HG02571 (cell line): ENCODE measurements at regions not wholly inside any gene's neighbourhood (a gene's known extent, or its start where the extent isn't known, plus 50 kb on each side); places are given as distances from the start of the nearest gene placed in this dataset.
"Not testable (repeated sequence)": the region's sequence is repeated elsewhere in the genome, so short reads cannot be mapped to it uniquely, and the experiment has no call there.

ENCODE experiments used
- ATAC-seq: cut with Tn5 transposase; IDR thresholded peaks from one replicate; pipeline ENCODE4 v1.9.1; 2021; ENCODE audit warnings: mild to moderate bottlenecking, moderate library complexity; ENCODE audit not compliant: unreplicated experiment

GRCh38 chr9:79046401-79046800 is 525.4 kb upstream of the TLE4 start:
- no peak for ATAC-seq

- ATAC-seq, result no peak
Measured at GRCh38 chr9:79049371-79049770, 522.4 kb upstream of the TLE4 start.

DNA sequence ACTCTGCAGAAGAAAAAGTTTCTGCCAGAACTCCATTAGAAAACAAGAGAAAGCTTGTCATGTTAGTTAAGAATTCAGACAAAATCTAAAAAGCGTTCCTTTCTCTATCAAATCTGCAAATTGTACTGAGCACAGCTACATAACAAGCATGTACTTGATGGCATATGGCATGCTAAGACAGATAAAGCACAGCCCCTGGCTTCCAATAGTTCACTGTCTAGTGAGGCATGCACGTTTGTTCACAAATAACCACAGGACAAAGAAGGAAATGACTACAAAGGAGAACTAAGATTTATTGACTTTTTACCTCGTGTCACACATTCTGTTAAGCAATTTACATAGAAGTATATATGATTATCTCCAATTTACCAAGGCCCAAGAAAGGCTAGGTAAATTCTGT is 518.2 kb upstream of the TLE4 start:
- no peak for ATAC-seq

DNA sequence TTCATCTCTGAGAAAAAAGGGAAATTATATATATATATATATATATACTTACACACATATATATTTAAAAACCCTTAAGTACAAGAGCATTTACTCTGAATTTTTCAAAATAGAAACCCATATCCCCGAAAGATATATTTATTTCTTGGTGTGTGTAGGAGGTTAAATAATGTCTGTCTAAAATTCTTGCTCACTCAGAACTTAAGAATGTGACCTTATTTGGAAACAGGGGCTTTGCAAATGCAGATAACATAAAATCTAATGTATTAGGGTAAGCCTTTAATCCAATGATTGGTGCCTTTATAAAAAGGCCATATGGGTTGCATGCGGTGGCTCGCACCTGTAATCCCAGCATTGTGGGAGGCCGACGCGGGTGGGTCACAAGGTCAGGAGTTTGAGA is 517.3 kb upstream of the TLE4 start:
- ATAC-seq, result no peak

- ATAC-seq, result no peak
Measured at GRCh38 chr9:79056041-79056440, 515.7 kb upstream of the TLE4 start.

GRCh38 chr9:79057576-79057975 is 514.2 kb upstream of the TLE4 start:
- ATAC-seq, result no peak

DNA sequence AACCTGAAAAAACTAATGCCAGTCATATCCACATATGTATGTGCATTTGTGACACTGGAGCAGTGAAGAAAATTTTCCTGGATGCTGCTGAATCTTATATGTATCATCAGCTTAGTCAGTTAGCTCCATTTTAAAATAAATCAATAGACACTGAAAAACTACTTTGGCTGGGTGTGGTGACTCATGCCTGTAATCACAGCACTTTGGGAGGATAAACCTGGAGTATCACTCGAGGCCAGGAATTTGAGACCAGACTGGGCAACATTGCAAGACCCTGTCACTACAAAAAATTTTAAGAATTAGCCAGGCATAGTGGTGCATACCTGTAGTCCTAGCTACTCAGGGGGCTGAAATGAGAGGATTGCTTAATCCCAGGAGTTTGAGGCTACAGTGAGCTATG is 511.0 kb upstream of the TLE4 start:
- no peak for ATAC-seq

GRCh38 chr9:79061752-79062616 is 509.8 kb upstream of the TLE4 start:
- ATAC-seq, result no peak

DNA sequence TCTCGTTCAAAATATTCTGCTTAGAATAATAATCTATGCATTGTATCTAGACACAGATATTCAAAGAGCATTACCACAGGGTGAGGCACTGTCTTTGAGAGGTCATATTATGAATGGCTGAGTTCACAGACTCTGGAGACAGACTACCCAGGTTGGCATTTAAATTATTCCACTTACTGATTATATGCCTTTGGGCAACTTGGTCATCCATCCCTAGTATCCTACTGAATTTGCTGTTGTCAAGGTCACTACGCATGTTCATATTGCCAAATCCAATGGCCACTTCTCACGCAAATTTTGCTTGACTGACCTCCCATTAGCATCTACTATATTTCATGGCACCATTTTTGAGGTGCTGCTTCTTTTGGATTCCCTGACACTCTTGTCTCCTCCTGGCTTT is 498.6 kb upstream of the TLE4 start:
- ATAC-seq, result no peak

- ATAC-seq, result no peak
Measured at GRCh38 chr9:79080536-79080935, 491.2 kb upstream of the TLE4 start.

- ATAC-seq, result no peak
Measured at GRCh38 chr9:79083621-79084020, 488.1 kb upstream of the TLE4 start.

DNA sequence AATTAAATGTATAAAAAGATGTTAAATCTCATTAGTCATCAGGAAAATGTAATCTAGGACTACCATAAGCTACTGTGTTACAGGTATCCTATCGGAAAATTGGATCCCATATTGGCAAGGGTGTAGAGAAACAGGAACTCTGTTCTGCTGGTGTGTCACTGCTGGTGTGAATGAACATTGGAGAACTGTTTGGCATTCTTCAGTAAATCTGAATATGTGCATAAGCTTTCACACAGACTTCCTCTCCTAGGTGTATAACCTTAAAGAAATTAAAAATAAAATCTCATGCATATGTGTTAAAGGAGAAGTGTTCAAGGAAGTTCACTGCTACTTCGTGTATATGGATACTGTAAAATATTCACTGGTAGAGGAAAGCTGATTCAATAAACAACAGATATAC is 484.6 kb upstream of the TLE4 start:
- ATAC-seq, result no peak

GRCh38 chr9:79089054-79089560 is 482.7 kb upstream of the TLE4 start:
- no peak for ATAC-seq

DNA sequence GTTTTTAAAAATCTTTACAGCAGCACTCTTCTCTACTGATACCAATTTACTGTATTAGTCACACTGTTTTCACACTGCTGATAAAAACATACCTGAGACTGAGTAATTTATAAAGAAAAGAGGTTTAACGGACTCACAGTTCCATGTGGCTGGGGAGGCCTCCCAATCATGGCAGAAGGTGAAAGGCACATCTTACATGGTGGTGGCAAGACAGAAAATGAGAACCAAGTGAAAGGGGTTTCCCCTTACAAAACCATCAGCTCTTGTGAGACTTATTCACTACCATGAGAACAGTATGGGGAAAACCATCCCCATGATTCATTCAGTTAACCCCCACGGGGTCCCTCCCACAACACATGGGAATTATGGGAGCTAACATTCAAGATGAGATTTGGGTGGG is 481.9 kb upstream of the TLE4 start:
- not testable (repeated sequence) for ATAC-seq

GRCh38 chr9:79103257-79103656 is 468.5 kb upstream of the TLE4 start:
- ATAC-seq, result not testable (repeated sequence)

- no peak for ATAC-seq
Measured at GRCh38 chr9:79104216-79104615, 467.5 kb upstream of the TLE4 start.

- no peak for ATAC-seq
Measured at GRCh38 chr9:79104951-79105350, 466.8 kb upstream of the TLE4 start.

- ATAC-seq, result no peak
Measured at GRCh38 chr9:79107911-79108676, 463.7 kb upstream of the TLE4 start.

GRCh38 chr9:79111653-79112052 is 460.1 kb upstream of the TLE4 start:
- ATAC-seq, result no peak

GRCh38 chr9:79115176-79115575 is 456.6 kb upstream of the TLE4 start:
- ATAC-seq, result no peak

DNA sequence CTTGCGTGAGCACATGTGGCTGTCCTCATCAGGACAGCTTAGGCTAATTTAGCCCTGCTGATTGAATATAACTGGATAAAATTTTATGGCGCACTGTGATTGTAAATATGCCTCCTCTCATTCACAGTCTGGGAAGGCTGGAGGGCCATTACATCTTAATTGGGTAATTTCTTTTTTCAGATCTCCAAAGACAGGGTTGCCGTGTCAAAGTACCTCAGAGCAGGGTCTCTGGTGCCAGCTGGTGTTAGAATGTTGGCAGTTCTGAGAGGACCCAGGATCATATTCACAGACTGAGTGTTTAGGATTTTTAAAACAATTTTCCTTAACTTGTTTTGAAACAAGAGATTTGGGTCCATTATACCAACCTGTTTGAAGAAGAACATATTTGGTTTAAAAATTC is 455.7 kb upstream of the TLE4 start:
- ATAC-seq, result no peak

GRCh38 chr9:79116709-79117108 is 455.1 kb upstream of the TLE4 start:
- ATAC-seq, result no peak
